ENCODE measurements at regions not wholly inside any gene's neighbourhood (a gene's known extent, or its start where the extent isn't known, plus 50 kb on each side); places are given as distances from the start of the nearest gene placed in this dataset.

GRCh38 chr22:46083383-46084350 is 66.7 kb upstream of the PPARA start (continued):
- no peak for TF ChIP-seq ZNF462 (CRISPR knock-in tag; IDR thresholded peaks at IDR 0.05)
- no peak for TF ChIP-seq ETS1 (IDR thresholded peaks at IDR 0.05)
- TF ChIP-seq NANOG (IDR thresholded peaks at IDR 0.05; ENCODE audit: borderline replicate concordance): no peak
- no peak for TF ChIP-seq STAT1 (IDR thresholded peaks at IDR 0.05; ENCODE audit: unreplicated experiment)
- no peak for TF ChIP-seq ZNF331 (CRISPR knock-in tag; IDR thresholded peaks at IDR 0.05; ENCODE audit: low read depth)
- TF ChIP-seq REST (IDR thresholded peaks at IDR 0.05; ENCODE audit: unreplicated experiment): no peak
- no peak for TF ChIP-seq EZH2phosphoT487 (IDR thresholded peaks at IDR 0.05; ENCODE audit: unreplicated experiment)
- TF ChIP-seq EZH2 (IDR thresholded peaks at IDR 0.05; ENCODE audit: low read depth, unreplicated experiment): no peak
- no peak for TF ChIP-seq POLR2AphosphoS5 (IDR thresholded peaks at IDR 0.05; ENCODE audit: low read depth)
- no peak for TF ChIP-seq CREB1 (CRISPR knock-in tag; IDR thresholded peaks at IDR 0.05; ENCODE audit: low read depth)

Data from GM23338 (cell line).